Fibroblast of villous mesenchyme (primary cell): ENCODE measurements at regions not wholly inside any gene's neighbourhood (a gene's known extent, or its start where the extent isn't known, plus 50 kb on each side); places are given as distances from the start of the nearest gene placed in this dataset.

Experiments
- DNase-seq: peaks from one replicate; pipeline ENCODE4 v3.0.0-alpha.2; 2010; ENCODE audit warnings: low read depth
- H3K4me3 ChIP-seq: 2 replicates; pipeline ENCODE4 v1.5.1; 2011; ENCODE audit warnings: low read depth, mild to moderate bottlenecking, low read length
- CTCF ChIP-seq: IDR thresholded peaks from 2 replicates; pipeline ENCODE4 v1.5.1; 2012; ENCODE audit warnings: low read depth, mild to moderate bottlenecking, low read length; ENCODE audit not compliant: insufficient read depth

GRCh38 chr4:132572210-132572609 lies 576.9 kb upstream of the PCDH10 start:
- no peak overlapping the region for H3K4me3 ChIP-seq
- TF ChIP-seq CTCF = no peak
- DNase-seq = peak; percentile 13

- TF ChIP-seq CTCF = no peak
- DNase-seq = peak; percentile 5
- no peak overlapping the region for H3K4me3 ChIP-seq
Measured at GRCh38 chr4:132587626-132588025, 561.5 kb upstream of the PCDH10 start.

GRCh38 chr4:132592340-132592739 lies 556.8 kb upstream of the PCDH10 start:
- DNase-seq = no peak
- no peak for TF ChIP-seq CTCF
- H3K4me3 ChIP-seq = no peak overlapping the region

GRCh38 chr4:132592850-132593249 lies 556.2 kb upstream of the PCDH10 start:
- no peak for TF ChIP-seq CTCF
- no peak overlapping the region for H3K4me3 ChIP-seq
- no peak for DNase-seq

- no peak overlapping the region for H3K4me3 ChIP-seq
- TF ChIP-seq CTCF = no peak
- no peak for DNase-seq
Measured at GRCh38 chr4:132593717-132594400, 555.2 kb upstream of the PCDH10 start.

- no peak overlapping the region for H3K4me3 ChIP-seq
- DNase-seq = no peak
- no peak for TF ChIP-seq CTCF
Measured at GRCh38 chr4:132596186-132596585, 552.9 kb upstream of the PCDH10 start.

GRCh38 chr4:132605551-132605950 lies 543.5 kb upstream of the PCDH10 start:
- no peak overlapping the region for H3K4me3 ChIP-seq
- TF ChIP-seq CTCF = no peak
- DNase-seq = no peak
